HEK293 (cell line): ENCODE measurements at regions not wholly inside any gene's neighbourhood (a gene's known extent, or its start where the extent isn't known, plus 50 kb on each side); places are given as distances from the start of the nearest gene placed in this dataset.
"Not testable (repeated sequence)": the region's sequence is repeated elsewhere in the genome, so short reads cannot be mapped to it uniquely, and the experiment has no call there.

ENCODE experiments used
- CTCF ChIA-PET: fragments of 350-600 bp; formaldehyde crosslinking; extraction: SDS; loops from one replicate; lab custom pipeline; 2021; ENCODE audit warnings: antibody characterized with exemption; lab: Yijun Ruan, JAX
- POLR2A ChIA-PET: fragments of 300-600 bp; formaldehyde crosslinking; extraction: SDS; loops from one replicate; lab custom pipeline; 2020; ENCODE audit warnings: antibody characterized with exemption, inconsistent platforms; lab: Yijun Ruan, JAX
- H3K27ac ChIP-seq: fragments of 200-500 bp; sonication (Bioruptor generic); 2 replicates; pipeline ENCODE4 v1.5.1; 2014; ENCODE audit warnings: low read depth, low read length, control low read depth, inconsistent platforms; ENCODE audit errors: extremely low read depth
- H3K36me3 ChIP-seq, 2 experiments: fragments of 200-500 bp in 1 of 2; sonication (Bioruptor generic) in 1 of 2; 1 replicate in 1 of 2; 2 replicates in 1 of 2; pipeline ENCODE4 v1.5.1; 2014 to 2017; ENCODE audit warnings: inconsistent platforms in 2 of 2, low read length in 2 of 2; ENCODE audit not compliant: control insufficient read depth in 2 of 2, insufficient read depth in 1 of 2
- H3K4me1 ChIP-seq: fragments of 200-500 bp; sonication (Bioruptor generic); 2 replicates; pipeline ENCODE4 v1.5.1; 2014; ENCODE audit warnings: mild to moderate bottlenecking, low read length, inconsistent platforms; ENCODE audit not compliant: control insufficient read depth, insufficient read depth
- H3K4me3 ChIP-seq: 2 replicates; pipeline ENCODE4 v1.5.1; 2011; ENCODE audit warnings: low read depth, mild to moderate bottlenecking, control low read depth, low read length, moderate library complexity
- H3K9me3 ChIP-seq: fragments of 200-500 bp; sonication (Bioruptor generic); 2 replicates; pipeline ENCODE4 v1.5.1; 2014; ENCODE audit warnings: low read depth, low read length, inconsistent platforms; ENCODE audit not compliant: control insufficient read depth, insufficient read depth
- KLF1 ChIP-seq: fragments of 450-650 bp; formaldehyde crosslinking; IDR thresholded peaks from 2 replicates; pipeline ENCODE4 v1.5.1; 2016; ENCODE audit warnings: missing biosample characterization, missing genetic modification characterization
- ZFP69B ChIP-seq: fragments of 450-650 bp; formaldehyde crosslinking; IDR thresholded peaks from 2 replicates; pipeline ENCODE4 v1.5.1; 2016; ENCODE audit warnings: missing biosample characterization, missing genetic modification characterization
- ZNF146 ChIP-seq: fragments of 450-650 bp; formaldehyde crosslinking; IDR thresholded peaks from 2 replicates; pipeline ENCODE4 v1.5.1; 2016; ENCODE audit warnings: missing biosample characterization, missing genetic modification characterization
- ZNF2 ChIP-seq: fragments of 450-650 bp; formaldehyde crosslinking; IDR thresholded peaks from 2 replicates; pipeline ENCODE4 v1.5.1; 2016; ENCODE audit warnings: missing biosample characterization, missing genetic modification characterization
- ZNF202 ChIP-seq: fragments of 450-650 bp; formaldehyde crosslinking; IDR thresholded peaks from 2 replicates; pipeline ENCODE4 v1.5.1; 2016; ENCODE audit warnings: missing biosample characterization, missing genetic modification characterization, borderline replicate concordance
- ZNF24 ChIP-seq: fragments of 450-650 bp; formaldehyde crosslinking; IDR thresholded peaks from 2 replicates; pipeline ENCODE4 v1.5.1; 2016; ENCODE audit warnings: missing biosample characterization, missing genetic modification characterization
- ZNF280D ChIP-seq: fragments of 450-650 bp; formaldehyde crosslinking; IDR thresholded peaks from 2 replicates; pipeline ENCODE4 v1.5.1; 2016; ENCODE audit warnings: missing biosample characterization, missing genetic modification characterization
- ZNF354C ChIP-seq: fragments of 450-650 bp; formaldehyde crosslinking; IDR thresholded peaks from 2 replicates; pipeline ENCODE4 v1.5.1; 2016; ENCODE audit warnings: missing biosample characterization, missing genetic modification characterization, low read depth, borderline replicate concordance
- ZNF366 ChIP-seq: fragments of 450-650 bp; formaldehyde crosslinking; conservative IDR thresholded peaks from 2 replicates; pipeline ENCODE4 v1.5.1; 2016; ENCODE audit warnings: missing biosample characterization, missing genetic modification characterization
- ZNF423 ChIP-seq: fragments of 450-650 bp; formaldehyde crosslinking; IDR thresholded peaks from 2 replicates; pipeline ENCODE4 v1.5.1; 2016; ENCODE audit warnings: missing biosample characterization, missing genetic modification characterization
- ZNF473 ChIP-seq: fragments of 450-650 bp; formaldehyde crosslinking; IDR thresholded peaks from 2 replicates; pipeline ENCODE4 v1.5.1; 2017; ENCODE audit warnings: missing biosample characterization, missing genetic modification characterization
- ZNF529 ChIP-seq: fragments of 450-650 bp; formaldehyde crosslinking; IDR thresholded peaks from 2 replicates; pipeline ENCODE4 v1.5.1; 2017; ENCODE audit warnings: missing genetic modification characterization, missing biosample characterization; ENCODE audit not compliant: insufficient replicate concordance
- ZNF571 ChIP-seq: fragments of 450-650 bp; formaldehyde crosslinking; IDR thresholded peaks from 2 replicates; pipeline ENCODE4 v1.5.0; 2017; ENCODE audit warnings: missing biosample characterization, missing genetic modification characterization
- ZNF621 ChIP-seq: fragments of 450-650 bp; formaldehyde crosslinking; IDR thresholded peaks from 2 replicates; pipeline ENCODE4 v1.5.1; 2017; ENCODE audit warnings: missing biosample characterization, missing genetic modification characterization
- ZNF626 ChIP-seq: fragments of 450-650 bp; sonication (Bioruptor Pico); formaldehyde crosslinking; IDR thresholded peaks from 2 replicates; pipeline ENCODE4 v1.5.1; 2018; ENCODE audit warnings: missing biosample characterization, missing genetic modification characterization, inconsistent platforms
- ZNF645 ChIP-seq: fragments of 450-650 bp; formaldehyde crosslinking; IDR thresholded peaks from 2 replicates; pipeline ENCODE4; 2016; ENCODE audit warnings: missing biosample characterization, missing genetic modification characterization
- ZNF843 ChIP-seq: fragments of 450-650 bp; formaldehyde crosslinking; IDR thresholded peaks from 2 replicates; pipeline ENCODE4 v1.5.1; 2016; ENCODE audit warnings: missing biosample characterization, missing genetic modification characterization
- ZSCAN16 ChIP-seq: fragments of 450-650 bp; formaldehyde crosslinking; IDR thresholded peaks from 2 replicates; pipeline ENCODE4 v1.5.1; 2016; ENCODE audit warnings: missing biosample characterization, missing genetic modification characterization
- ZSCAN5A ChIP-seq: fragments of 450-650 bp; formaldehyde crosslinking; IDR thresholded peaks from 2 replicates; pipeline ENCODE4 v1.5.1; 2016; ENCODE audit warnings: missing biosample characterization, missing genetic modification characterization
- ZXDB ChIP-seq: fragments of 450-650 bp; formaldehyde crosslinking; IDR thresholded peaks from 2 replicates; pipeline ENCODE4 v1.5.1; 2016; ENCODE audit warnings: missing biosample characterization, missing genetic modification characterization
- TF ChIP-seq, protein P1 (sequence below): fragments of 450-650 bp; formaldehyde crosslinking; IDR thresholded peaks from 2 replicates; pipeline ENCODE4 v1.5.1; 2016; ENCODE audit warnings: missing biosample characterization, missing genetic modification characterization

GRCh38 chr6:3615391-3616380 lies 135.8 kb downstream of the PXDC1 start (continued):
- no peak for TF ChIP-seq ZSCAN16 (tag by site-specific recombination)

GRCh38 chr6:3614918-3615317 lies 136.6 kb downstream of the PXDC1 start:
- H3K27ac ChIP-seq, result no peak overlapping the region
- peaks cover 53% of the 10 kb centered on the region for H3K4me1 ChIP-seq
- ChIA-PET POLR2A (no interaction called here), CTCF (interaction anchor here (0.9 to 1.5 kb wide), 2 partner anchors 10 to 363 kb away, joined by 3 read pairs; no protein-coding TSS in a partner anchor)
- no peaks in the 10 kb centered on the region for H3K9me3 ChIP-seq
- no peaks in the 10 kb centered on the region for H3K36me3 ChIP-seq
- no peak overlapping the region for H3K4me3 ChIP-seq
- TF ChIP-seq ZNF2 (tag by site-specific recombination), result no peak
- peak; percentile 87 for TF ChIP-seq ZNF366 (tag by site-specific recombination)
- TF ChIP-seq, all 188 proteins: peak for 1

- H3K27ac ChIP-seq, H3K9me3 ChIP-seq: not testable (repeated sequence)
- peaks cover 54% of the 10 kb centered on the region for H3K4me1 ChIP-seq
- TF ChIP-seq, protein P1, sequence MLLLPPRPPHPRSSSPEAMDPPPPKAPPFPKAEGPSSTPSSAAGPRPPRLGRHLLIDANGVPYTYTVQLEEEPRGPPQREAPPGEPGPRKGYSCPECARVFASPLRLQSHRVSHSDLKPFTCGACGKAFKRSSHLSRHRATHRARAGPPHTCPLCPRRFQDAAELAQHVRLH (tag by site-specific recombination), result peak; percentile 87
- TF ChIP-seq ZNF280D (tag by site-specific recombination) (0 out of 2 replicates have a peak, but pooled peaks have one; percentile 10), ZNF146 (peak; percentile 100)
- TF ChIP-seq, all 188 proteins: peak for 3; not testable (repeated sequence) for 185
- CTCF ChIA-PET, result interaction anchor here (0.7 kb wide), 1 partner anchor 155 kb away, joined by 6 read pairs; no protein-coding TSS in a partner anchor
- POLR2A ChIA-PET, H3K36me3 ChIP-seq, H3K4me3 ChIP-seq: not testable (repeated sequence)
Measured at GRCh38 chr6:3613565-3613964, 137.9 kb downstream of the PXDC1 start.

DNA sequence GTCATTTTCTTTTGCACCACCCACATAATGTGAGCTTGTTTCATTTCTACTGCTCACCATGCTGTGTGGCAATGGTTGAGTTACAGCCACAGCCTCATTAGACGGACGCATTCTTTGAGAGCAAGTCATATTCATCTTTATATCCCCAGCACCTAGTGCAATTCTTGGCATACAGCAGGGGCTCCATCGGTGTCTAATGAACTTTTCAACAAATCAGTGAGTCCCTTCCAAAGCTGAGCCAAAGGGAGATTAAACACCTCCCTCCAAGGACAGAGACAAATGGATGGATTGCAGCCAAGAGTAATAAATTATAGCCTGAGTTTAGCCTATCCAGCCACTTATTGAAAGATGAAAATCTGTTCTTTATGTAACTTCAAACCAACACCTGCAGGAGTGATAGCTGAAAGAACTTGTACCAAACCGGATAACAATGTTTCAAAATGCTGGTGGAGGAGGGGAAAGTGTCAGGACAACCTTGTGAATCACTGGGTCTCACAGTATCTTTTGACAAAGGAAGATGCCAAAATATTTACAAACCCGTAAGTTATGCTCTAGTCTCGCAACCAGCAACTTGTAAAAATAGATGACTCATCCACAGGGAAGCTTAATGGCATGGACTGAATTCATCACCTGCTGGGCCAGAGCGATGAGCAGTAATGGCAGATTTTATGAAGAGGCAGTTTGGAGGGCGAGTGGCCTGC lies 139.0 kb downstream of the PXDC1 start:
- Histone ChIP-seq H3K27ac (peak overlapping the region; percentile 74), H3K4me3 (no peak overlapping the region; the same call in 1 of the 2 replicates), H3K9me3 (no peaks in the 10 kb centered on the region), H3K4me1 (peaks cover 51% of the 10 kb centered on the region), H3K36me3 (no peaks in the 10 kb centered on the region)
- ChIA-PET POLR2A (interaction anchor here (0.7 to 1.1 kb wide), 3 partner anchors 29 to 409 kb away, joined by 3 read pairs; a partner anchor contains a TSS), CTCF (interaction anchor here (0.6 to 1.5 kb wide), 6 partner anchors 119 to 333 kb away, joined by 3 to 7 read pairs (median 4); no protein-coding TSS in a partner anchor)
- TF ChIP-seq ZNF621 (tag by site-specific recombination) (no peak), ZNF473 (tag by site-specific recombination) (no peak), ZSCAN5A (tag by site-specific recombination) (peak; percentile 68; the same call in 1 of the 2 replicates), ZXDB (tag by site-specific recombination) (peak; percentile 88; the same call in 1 of the 2 replicates), ZNF529 (tag by site-specific recombination) (no peak), KLF1 (tag by site-specific recombination) (no peak), ZNF24 (tag by site-specific recombination) (peak; percentile 96), ZFP69B (tag by site-specific recombination) (peak; percentile 53; the same call in 1 of the 2 replicates), ZNF202 (no peak), ZNF626 (no peak), ZNF645 (tag by site-specific recombination) (no peak), ZNF571 (tag by site-specific recombination) (no peak), ZNF354C (tag by site-specific recombination) (no peak), ZNF423 (tag by site-specific recombination) (peak; percentile 9), ZNF843 (tag by site-specific recombination) (peak; percentile 96)
